HG02610 (cell line): ENCODE measurements at regions not wholly inside any gene's neighbourhood (a gene's known extent, or its start where the extent isn't known, plus 50 kb on each side); places are given as distances from the start of the nearest gene placed in this dataset.

Experiments used
- ATAC-seq: cut with Tn5 transposase; IDR thresholded peaks from one replicate; pipeline ENCODE4 v1.9.1; 2021; ENCODE audit warnings: mild to moderate bottlenecking, moderate library complexity; ENCODE audit not compliant: unreplicated experiment

GRCh38 chr14:36465178-36465577, 54.9 kb downstream of the NKX2-1 start:
- ATAC-seq, result no peak

GRCh38 chr14:36462890-36463289, 57.1 kb downstream of the NKX2-1 start:
- ATAC-seq, result no peak

GRCh38 chr14:36455241-36455627, 64.8 kb downstream of the NKX2-1 start:
- ATAC-seq, result no peak

GRCh38 chr14:36454599-36455240, 65.3 kb downstream of the NKX2-1 start:
- ATAC-seq, result no peak

GRCh38 chr14:36452860-36453259, 67.2 kb downstream of the NKX2-1 start:
- ATAC-seq, result no peak

GRCh38 chr14:36451310-36452065, 68.5 kb downstream of the NKX2-1 start:
- ATAC-seq, result no peak

GRCh38 chr14:36450550-36450949, 69.5 kb downstream of the NKX2-1 start:
- no peak for ATAC-seq

- ATAC-seq, result no peak
These were observed 70.1 kb downstream of the NKX2-1 start for GRCh38 chr14:36449903-36450302.

GRCh38 chr14:36443374-36443773, 76.7 kb downstream of the NKX2-1 start:
- no peak for ATAC-seq

GRCh38 chr14:36442824-36443241, 77.2 kb downstream of the NKX2-1 start:
- ATAC-seq, result no peak

- no peak for ATAC-seq
These were observed 78.7 kb downstream of the NKX2-1 start for GRCh38 chr14:36441283-36441682.

- no peak for ATAC-seq
These were observed 80.3 kb downstream of the NKX2-1 start for GRCh38 chr14:36439766-36440165.

GRCh38 chr14:36438883-36439282, 81.1 kb downstream of the NKX2-1 start:
- ATAC-seq, result no peak

- no peak for ATAC-seq
These were observed 89.4 kb downstream of the NKX2-1 start for GRCh38 chr14:36430662-36431084.

GRCh38 chr14:36430169-36430568, 89.9 kb downstream of the NKX2-1 start:
- ATAC-seq, result no peak

- ATAC-seq, result no peak
These were observed 90.3 kb downstream of the NKX2-1 start for GRCh38 chr14:36429692-36430091.

GRCh38 chr14:36428350-36428749, 91.7 kb downstream of the NKX2-1 start:
- ATAC-seq, result no peak

- no peak for ATAC-seq
These were observed 93.2 kb downstream of the NKX2-1 start for GRCh38 chr14:36426836-36427235.

- ATAC-seq, result no peak
These were observed 93.9 kb downstream of the NKX2-1 start for GRCh38 chr14:36426113-36426512.

- ATAC-seq, result no peak
These were observed 95.4 kb downstream of the NKX2-1 start for GRCh38 chr14:36424478-36425102.

- ATAC-seq, result no peak
These were observed 96.6 kb downstream of the NKX2-1 start for GRCh38 chr14:36423430-36423829.

GRCh38 chr14:36420149-36420687, 99.8 kb upstream of the MBIP start:
- ATAC-seq, result no peak
